ENCODE measurements at regions not wholly inside any gene's neighbourhood (a gene's known extent, or its start where the extent isn't known, plus 50 kb on each side); places are given as distances from the start of the nearest gene placed in this dataset.

GRCh38 chr16:54347961-54348360, 61.4 kb upstream of the IRX3 start:
- Histone ChIP-seq H3K4me1 (ENCODE audit: low read depth, poor library complexity, severe bottlenecking) (no peaks in the 10 kb centered on the region), H3K27ac (no peak overlapping the region), H3K9ac (no peak overlapping the region), H4K20me1 (ENCODE audit: insufficient read depth) (no peaks in the 10 kb centered on the region), H3K79me2 (ENCODE audit: insufficient read depth, low read depth) (no peaks in the 10 kb centered on the region), H3K4me3 (IDR thresholded peaks at IDR 0.05; ENCODE audit: insufficient read depth, low read depth, low read length) (no peak overlapping the region), H3K27me3 (ENCODE audit: insufficient read depth, low read depth) (no peaks in the 10 kb centered on the region), H3K36me3 (ENCODE audit: insufficient read depth) (no peaks in the 10 kb centered on the region), H2AFZ (ENCODE audit: low read depth) (no peak overlapping the region), H3K4me2 (no peak overlapping the region)
- TF ChIP-seq, protein P1, sequence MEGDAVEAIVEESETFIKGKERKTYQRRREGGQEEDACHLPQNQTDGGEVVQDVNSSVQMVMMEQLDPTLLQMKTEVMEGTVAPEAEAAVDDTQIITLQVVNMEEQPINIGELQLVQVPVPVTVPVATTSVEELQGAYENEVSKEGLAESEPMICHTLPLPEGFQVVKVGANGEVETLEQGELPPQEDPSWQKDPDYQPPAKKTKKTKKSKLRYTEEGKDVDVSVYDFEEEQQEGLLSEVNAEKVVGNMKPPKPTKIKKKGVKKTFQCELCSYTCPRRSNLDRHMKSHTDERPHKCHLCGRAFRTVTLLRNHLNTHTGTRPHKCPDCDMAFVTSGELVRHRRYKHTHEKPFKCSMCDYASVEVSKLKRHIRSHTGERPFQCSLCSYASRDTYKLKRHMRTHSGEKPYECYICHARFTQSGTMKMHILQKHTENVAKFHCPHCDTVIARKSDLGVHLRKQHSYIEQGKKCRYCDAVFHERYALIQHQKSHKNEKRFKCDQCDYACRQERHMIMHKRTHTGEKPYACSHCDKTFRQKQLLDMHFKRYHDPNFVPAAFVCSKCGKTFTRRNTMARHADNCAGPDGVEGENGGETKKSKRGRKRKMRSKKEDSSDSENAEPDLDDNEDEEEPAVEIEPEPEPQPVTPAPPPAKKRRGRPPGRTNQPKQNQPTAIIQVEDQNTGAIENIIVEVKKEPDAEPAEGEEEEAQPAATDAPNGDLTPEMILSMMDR (conservative IDR thresholded peaks at IDR 0.05; ENCODE audit: low read depth, low read length) = no peak

GRCh38 chr16:54346041-54346440, 59.5 kb upstream of the IRX3 start:
- Histone ChIP-seq H3K9ac (no peak overlapping the region), H2AFZ (ENCODE audit: low read depth) (no peak overlapping the region), H3K27me3 (ENCODE audit: insufficient read depth, low read depth) (no peaks in the 10 kb centered on the region), H3K4me2 (no peak overlapping the region), H3K79me2 (ENCODE audit: insufficient read depth, low read depth) (no peaks in the 10 kb centered on the region), H3K4me3 (IDR thresholded peaks at IDR 0.05; ENCODE audit: insufficient read depth, low read depth, low read length) (no peak overlapping the region), H3K27ac (no peak overlapping the region), H4K20me1 (ENCODE audit: insufficient read depth) (no peaks in the 10 kb centered on the region), H3K4me1 (ENCODE audit: low read depth, poor library complexity, severe bottlenecking) (no peaks in the 10 kb centered on the region), H3K36me3 (ENCODE audit: insufficient read depth) (no peaks in the 10 kb centered on the region)
- TF ChIP-seq, protein P1 (conservative IDR thresholded peaks at IDR 0.05; ENCODE audit: low read depth, low read length) = no peak

- Histone ChIP-seq H3K27me3 (ENCODE audit: insufficient read depth, low read depth) (no peaks in the 10 kb centered on the region), H3K9ac (no peak overlapping the region), H4K20me1 (ENCODE audit: insufficient read depth) (no peaks in the 10 kb centered on the region), H3K4me1 (ENCODE audit: low read depth, poor library complexity, severe bottlenecking) (no peaks in the 10 kb centered on the region), H3K79me2 (ENCODE audit: insufficient read depth, low read depth) (no peaks in the 10 kb centered on the region), H3K36me3 (ENCODE audit: insufficient read depth) (no peaks in the 10 kb centered on the region), H3K4me3 (IDR thresholded peaks at IDR 0.05; ENCODE audit: insufficient read depth, low read depth, low read length) (no peak overlapping the region), H3K4me2 (no peak overlapping the region), H2AFZ (ENCODE audit: low read depth) (no peak overlapping the region), H3K27ac (no peak overlapping the region)
- TF ChIP-seq, protein P1 (conservative IDR thresholded peaks at IDR 0.05; ENCODE audit: low read depth, low read length) = no peak
Measured at GRCh38 chr16:54344646-54345630, 58.4 kb upstream of the IRX3 start.

DNA sequence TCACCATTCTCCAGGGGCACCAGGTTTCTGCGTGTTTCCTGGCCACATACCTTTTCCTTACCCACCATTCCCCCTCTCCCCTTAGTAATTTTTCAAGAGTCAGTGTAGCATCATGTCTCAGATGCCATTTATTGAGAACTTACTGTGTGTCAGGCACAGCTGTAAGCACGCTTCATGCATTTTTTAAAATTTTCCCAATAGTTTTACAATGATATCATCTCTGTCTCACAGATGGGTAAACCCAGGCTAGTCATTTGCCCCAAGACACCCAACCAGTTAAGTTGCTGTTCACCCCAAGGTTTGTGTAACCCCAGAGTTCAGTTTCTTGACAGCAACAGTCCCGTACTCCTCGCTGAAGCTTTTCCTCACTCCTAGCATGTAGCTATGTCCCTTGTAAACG, 56.4 kb upstream of the IRX3 start:
- Histone ChIP-seq H3K27ac (no peak overlapping the region), H3K4me1 (ENCODE audit: low read depth, poor library complexity, severe bottlenecking) (no peaks in the 10 kb centered on the region), H3K4me2 (no peak overlapping the region), H3K36me3 (ENCODE audit: insufficient read depth) (no peaks in the 10 kb centered on the region), H3K27me3 (ENCODE audit: insufficient read depth, low read depth) (no peaks in the 10 kb centered on the region), H3K4me3 (IDR thresholded peaks at IDR 0.05; ENCODE audit: insufficient read depth, low read depth, low read length) (no peak overlapping the region), H3K9ac (no peak overlapping the region), H3K79me2 (ENCODE audit: insufficient read depth, low read depth) (no peaks in the 10 kb centered on the region), H4K20me1 (ENCODE audit: insufficient read depth) (no peaks in the 10 kb centered on the region), H2AFZ (ENCODE audit: low read depth) (no peak overlapping the region)
- TF ChIP-seq, protein P1 (conservative IDR thresholded peaks at IDR 0.05; ENCODE audit: low read depth, low read length) = no peak
